ENCODE measurements at regions not wholly inside any gene's neighbourhood (a gene's known extent, or its start where the extent isn't known, plus 50 kb on each side); places are given as distances from the start of the nearest gene placed in this dataset.

GRCh38 chr5:14925326-14925725, 53.7 kb upstream of the ANKH start:
- no peak for TF ChIP-seq CEBPB (IDR thresholded peaks at IDR 0.05)
- TF ChIP-seq CREB1 (IDR thresholded peaks at IDR 0.05; ENCODE audit: low read depth), result no peak
- TF ChIP-seq TAF1 (IDR thresholded peaks at IDR 0.05; ENCODE audit: low read depth), result no peak
- TF ChIP-seq ZBTB7A (IDR thresholded peaks at IDR 0.05; ENCODE audit: low read depth), result no peak
- no peak for TF ChIP-seq EGR1 (IDR thresholded peaks at IDR 0.05)

All from Ishikawa (cell line).